OCI-LY1 (cell line): ENCODE measurements at regions not wholly inside any gene's neighbourhood (a gene's known extent, or its start where the extent isn't known, plus 50 kb on each side); places are given as distances from the start of the nearest gene placed in this dataset.

Experiments used
- H2AFZ ChIP-seq: fragments of 200-600 bp; sonication (generic), shearing (Covaris generic); 2 replicates; pipeline ENCODE4 v1.6.0; 2014; ENCODE audit warnings: antibody characterized with exemption, mild to moderate bottlenecking, low read length
- H3F3A ChIP-seq: fragments of 200-600 bp; sonication (generic), shearing (Covaris generic); 2 replicates; pipeline ENCODE4 v1.6.0; 2014; ENCODE audit warnings: mild to moderate bottlenecking, antibody characterized with exemption, low read length, moderate library complexity; ENCODE audit not compliant: insufficient read depth
- H3K27ac ChIP-seq: fragments of 200-600 bp; sonication (generic); 2 replicates; pipeline ENCODE4 v1.5.1; 2014; ENCODE audit warnings: low read length, mixed run types, mild to moderate bottlenecking, low read depth; ENCODE audit not compliant: poor library complexity, severe bottlenecking
- H3K27me3 ChIP-seq: fragments of 200-600 bp; sonication (generic); 2 replicates; pipeline ENCODE4 v1.6.0; 2014; ENCODE audit warnings: antibody characterized with exemption, mild to moderate bottlenecking, low read length, moderate library complexity; ENCODE audit not compliant: insufficient read depth
- H3K36me3 ChIP-seq: fragments of 200-600 bp; sonication (generic); 2 replicates; pipeline ENCODE4 v1.6.1; 2014; ENCODE audit warnings: mild to moderate bottlenecking, antibody characterized with exemption, low read length, moderate library complexity, mixed read lengths; ENCODE audit not compliant: insufficient read depth
- H3K4me1 ChIP-seq: fragments of 200-600 bp; sonication (generic); 2 replicates; pipeline ENCODE4 v1.5.1; 2014; ENCODE audit warnings: mild to moderate bottlenecking, low read length, moderate library complexity; ENCODE audit not compliant: insufficient read depth, severe bottlenecking
- H3K4me2 ChIP-seq: fragments of 200-600 bp; sonication (generic), shearing (Covaris generic); 2 replicates; pipeline ENCODE4 v1.6.1; 2014; ENCODE audit warnings: low read length
- H3K4me3 ChIP-seq: fragments of 200-600 bp; sonication (generic); 2 replicates; pipeline ENCODE4 v1.5.1; 2014; ENCODE audit warnings: low read length, low read depth, mild to moderate bottlenecking, mixed read lengths; ENCODE audit not compliant: poor library complexity, severe bottlenecking
- H3K79me2 ChIP-seq: fragments of 200-600 bp; shearing (Covaris generic); 2 replicates; pipeline ENCODE4 v1.6.1; 2016; ENCODE audit warnings: mixed run types, low read length, mixed read lengths; ENCODE audit not compliant: insufficient read depth
- H3K9ac ChIP-seq: fragments of 200-600 bp; sonication (generic), shearing (Covaris generic); 2 replicates; pipeline ENCODE4 v1.6.1; 2014; ENCODE audit warnings: mild to moderate bottlenecking, low read length, mixed read lengths
- H3K9me2 ChIP-seq: fragments of 200-600 bp; sonication (generic), shearing (Covaris generic); 2 replicates; pipeline ENCODE4 v1.6.1; 2014; ENCODE audit warnings: low read depth, mild to moderate bottlenecking, low read length, mixed read lengths
- H3K9me3 ChIP-seq: fragments of 200-600 bp; shearing (Covaris generic); 2 replicates; pipeline ENCODE4 v1.6.1; 2014; ENCODE audit warnings: low read length, mixed read lengths
- H4K20me1 ChIP-seq: fragments of 200-600 bp; sonication (generic), shearing (Covaris generic); 2 replicates; pipeline ENCODE4 v1.6.0; 2016; ENCODE audit warnings: mild to moderate bottlenecking, low read length; ENCODE audit not compliant: insufficient read depth
- EZH2 ChIP-seq: fragments of 200-600 bp; sonication (generic), shearing (Covaris generic); IDR thresholded peaks from 2 replicates; pipeline ENCODE4 v1.8.0; 2017; ENCODE audit warnings: borderline replicate concordance, mixed run types, mild to moderate bottlenecking, antibody characterized with exemption, low read length, moderate library complexity, mixed read lengths
- TF ChIP-seq, protein P1 (sequence below): fragments of 200-600 bp; sonication (generic), shearing (Covaris generic); IDR thresholded peaks from 2 replicates; pipeline ENCODE4 v1.5.1; 2017; ENCODE audit warnings: mild to moderate bottlenecking, antibody characterized with exemption, low read length, moderate library complexity, mixed read lengths

DNA sequence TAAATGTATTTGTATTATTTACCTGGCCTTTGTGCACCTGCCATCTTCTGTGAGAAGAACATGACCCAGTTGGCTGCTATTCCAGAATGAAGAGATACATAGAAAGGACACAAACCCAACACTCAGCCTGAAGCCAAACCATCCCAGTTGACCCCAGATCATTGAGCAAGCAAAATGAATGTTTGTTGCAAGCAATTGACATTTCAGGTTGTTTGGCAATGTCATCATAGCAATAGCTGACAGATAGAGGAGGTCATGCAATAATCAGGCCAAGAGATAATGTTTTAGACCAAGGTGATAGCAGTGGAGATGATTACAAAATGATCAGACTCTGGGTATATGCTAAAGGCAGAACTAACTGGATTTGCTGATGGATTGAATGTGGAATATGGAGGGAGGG lies 71.2 kb upstream of the TMEM164 start:
- H3K9me3 ChIP-seq: no peaks in the 10 kb centered on the region
- H3K4me3 ChIP-seq: no peak overlapping the region
- H3K9me2 ChIP-seq: no peaks in the 10 kb centered on the region
- no peak overlapping the region for H3K9ac ChIP-seq
- TF ChIP-seq, protein P1, sequence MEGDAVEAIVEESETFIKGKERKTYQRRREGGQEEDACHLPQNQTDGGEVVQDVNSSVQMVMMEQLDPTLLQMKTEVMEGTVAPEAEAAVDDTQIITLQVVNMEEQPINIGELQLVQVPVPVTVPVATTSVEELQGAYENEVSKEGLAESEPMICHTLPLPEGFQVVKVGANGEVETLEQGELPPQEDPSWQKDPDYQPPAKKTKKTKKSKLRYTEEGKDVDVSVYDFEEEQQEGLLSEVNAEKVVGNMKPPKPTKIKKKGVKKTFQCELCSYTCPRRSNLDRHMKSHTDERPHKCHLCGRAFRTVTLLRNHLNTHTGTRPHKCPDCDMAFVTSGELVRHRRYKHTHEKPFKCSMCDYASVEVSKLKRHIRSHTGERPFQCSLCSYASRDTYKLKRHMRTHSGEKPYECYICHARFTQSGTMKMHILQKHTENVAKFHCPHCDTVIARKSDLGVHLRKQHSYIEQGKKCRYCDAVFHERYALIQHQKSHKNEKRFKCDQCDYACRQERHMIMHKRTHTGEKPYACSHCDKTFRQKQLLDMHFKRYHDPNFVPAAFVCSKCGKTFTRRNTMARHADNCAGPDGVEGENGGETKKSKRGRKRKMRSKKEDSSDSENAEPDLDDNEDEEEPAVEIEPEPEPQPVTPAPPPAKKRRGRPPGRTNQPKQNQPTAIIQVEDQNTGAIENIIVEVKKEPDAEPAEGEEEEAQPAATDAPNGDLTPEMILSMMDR: no peak
- no peak for TF ChIP-seq EZH2
- H2AFZ ChIP-seq: no peak overlapping the region
- no peaks in the 10 kb centered on the region for H3F3A ChIP-seq
- H4K20me1 ChIP-seq: no peaks in the 10 kb centered on the region
- H3K79me2 ChIP-seq: no peaks in the 10 kb centered on the region
- no peaks in the 10 kb centered on the region for H3K27me3 ChIP-seq
- H3K36me3 ChIP-seq: no peaks in the 10 kb centered on the region
- no peak overlapping the region for H3K4me2 ChIP-seq
- H3K4me1 ChIP-seq: no peaks in the 10 kb centered on the region
- no peak overlapping the region for H3K27ac ChIP-seq

- H3K9ac ChIP-seq: no peak overlapping the region
- no peak overlapping the region for H3K27ac ChIP-seq
- H3K27me3 ChIP-seq: no peaks in the 10 kb centered on the region
- H3K4me3 ChIP-seq: no peak overlapping the region
- H4K20me1 ChIP-seq: no peaks in the 10 kb centered on the region
- H3K4me1 ChIP-seq: no peaks in the 10 kb centered on the region
- H3K36me3 ChIP-seq: no peaks in the 10 kb centered on the region
- TF ChIP-seq, protein P1: no peak
- no peak for TF ChIP-seq EZH2
- no peaks in the 10 kb centered on the region for H3K9me2 ChIP-seq
- no peaks in the 10 kb centered on the region for H3K79me2 ChIP-seq
- H3K9me3 ChIP-seq: no peaks in the 10 kb centered on the region
- no peak overlapping the region for H3K4me2 ChIP-seq
- no peak overlapping the region for H2AFZ ChIP-seq
- no peaks in the 10 kb centered on the region for H3F3A ChIP-seq
Measured at GRCh38 chrX:109934434-109934833, 68.5 kb upstream of the TMEM164 start.

DNA sequence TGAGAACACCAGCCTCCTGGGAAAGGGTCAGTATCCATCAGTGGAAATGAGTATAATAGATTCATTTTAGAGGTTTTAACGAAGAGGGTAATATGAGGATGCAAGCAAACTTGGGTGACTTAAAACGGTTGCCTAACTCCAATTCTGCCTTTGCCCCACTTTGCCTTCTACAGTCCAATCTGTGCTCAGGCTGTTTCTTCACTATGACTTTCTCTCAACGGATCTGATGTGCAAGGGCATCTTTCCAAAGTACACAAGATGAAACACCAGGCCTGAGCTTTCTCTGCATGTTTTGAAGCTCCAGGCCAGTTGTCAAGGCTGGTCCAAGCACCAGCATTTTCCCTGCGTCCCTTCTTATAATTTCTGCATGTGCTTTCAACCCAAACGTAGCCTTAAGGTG lies 68.0 kb upstream of the TMEM164 start:
- no peaks in the 10 kb centered on the region for H3K36me3 ChIP-seq
- H3K9me2 ChIP-seq: no peaks in the 10 kb centered on the region
- no peak overlapping the region for H3K4me2 ChIP-seq
- no peak overlapping the region for H3K27ac ChIP-seq
- H3K9ac ChIP-seq: no peak overlapping the region
- no peak overlapping the region for H2AFZ ChIP-seq
- no peaks in the 10 kb centered on the region for H3K4me1 ChIP-seq
- TF ChIP-seq EZH2: no peak
- TF ChIP-seq, protein P1: no peak
- H3K27me3 ChIP-seq: no peaks in the 10 kb centered on the region
- no peaks in the 10 kb centered on the region for H3F3A ChIP-seq
- no peaks in the 10 kb centered on the region for H4K20me1 ChIP-seq
- no peaks in the 10 kb centered on the region for H3K9me3 ChIP-seq
- no peaks in the 10 kb centered on the region for H3K79me2 ChIP-seq
- H3K4me3 ChIP-seq: no peak overlapping the region
